DMS 273 treated with DMSO at 0.1 percent for 48 hours (cell line): ENCODE measurements at regions not wholly inside any gene's neighbourhood (a gene's known extent, or its start where the extent isn't known, plus 50 kb on each side); places are given as distances from the start of the nearest gene placed in this dataset.

Experiments used
- DNase-seq: peaks from one replicate; lab custom pipeline; 2025; lab: John Stamatoyannopoulos, UW

GRCh38 chr10:90675621-90676020, 182.2 kb downstream of the HTR7 start:
- DNase-seq: no peak
